OCI-LY1 (cell line): ENCODE measurements at regions not wholly inside any gene's neighbourhood (a gene's known extent, or its start where the extent isn't known, plus 50 kb on each side); places are given as distances from the start of the nearest gene placed in this dataset.

Experiments used
- H2AFZ ChIP-seq: fragments of 200-600 bp; sonication (generic), shearing (Covaris generic); 2 replicates; pipeline ENCODE4 v1.6.0; 2014; ENCODE audit warnings: antibody characterized with exemption, mild to moderate bottlenecking, low read length
- H3F3A ChIP-seq: fragments of 200-600 bp; sonication (generic), shearing (Covaris generic); 2 replicates; pipeline ENCODE4 v1.6.0; 2014; ENCODE audit warnings: mild to moderate bottlenecking, antibody characterized with exemption, low read length, moderate library complexity; ENCODE audit not compliant: insufficient read depth
- H3K27ac ChIP-seq: fragments of 200-600 bp; sonication (generic); 2 replicates; pipeline ENCODE4 v1.5.1; 2014; ENCODE audit warnings: low read length, mixed run types, mild to moderate bottlenecking, low read depth; ENCODE audit not compliant: poor library complexity, severe bottlenecking
- H3K27me3 ChIP-seq: fragments of 200-600 bp; sonication (generic); 2 replicates; pipeline ENCODE4 v1.6.0; 2014; ENCODE audit warnings: antibody characterized with exemption, mild to moderate bottlenecking, low read length, moderate library complexity; ENCODE audit not compliant: insufficient read depth
- H3K36me3 ChIP-seq: fragments of 200-600 bp; sonication (generic); 2 replicates; pipeline ENCODE4 v1.6.1; 2014; ENCODE audit warnings: mild to moderate bottlenecking, antibody characterized with exemption, low read length, moderate library complexity, mixed read lengths; ENCODE audit not compliant: insufficient read depth
- H3K4me1 ChIP-seq: fragments of 200-600 bp; sonication (generic); 2 replicates; pipeline ENCODE4 v1.5.1; 2014; ENCODE audit warnings: mild to moderate bottlenecking, low read length, moderate library complexity; ENCODE audit not compliant: insufficient read depth, severe bottlenecking
- H3K4me2 ChIP-seq: fragments of 200-600 bp; sonication (generic), shearing (Covaris generic); 2 replicates; pipeline ENCODE4 v1.6.1; 2014; ENCODE audit warnings: low read length
- H3K4me3 ChIP-seq: fragments of 200-600 bp; sonication (generic); 2 replicates; pipeline ENCODE4 v1.5.1; 2014; ENCODE audit warnings: low read length, low read depth, mild to moderate bottlenecking, mixed read lengths; ENCODE audit not compliant: poor library complexity, severe bottlenecking
- H3K79me2 ChIP-seq: fragments of 200-600 bp; shearing (Covaris generic); 2 replicates; pipeline ENCODE4 v1.6.1; 2016; ENCODE audit warnings: mixed run types, low read length, mixed read lengths; ENCODE audit not compliant: insufficient read depth
- H3K9ac ChIP-seq: fragments of 200-600 bp; sonication (generic), shearing (Covaris generic); 2 replicates; pipeline ENCODE4 v1.6.1; 2014; ENCODE audit warnings: mild to moderate bottlenecking, low read length, mixed read lengths
- H3K9me2 ChIP-seq: fragments of 200-600 bp; sonication (generic), shearing (Covaris generic); 2 replicates; pipeline ENCODE4 v1.6.1; 2014; ENCODE audit warnings: low read depth, mild to moderate bottlenecking, low read length, mixed read lengths
- H3K9me3 ChIP-seq: fragments of 200-600 bp; shearing (Covaris generic); 2 replicates; pipeline ENCODE4 v1.6.1; 2014; ENCODE audit warnings: low read length, mixed read lengths
- H4K20me1 ChIP-seq: fragments of 200-600 bp; sonication (generic), shearing (Covaris generic); 2 replicates; pipeline ENCODE4 v1.6.0; 2016; ENCODE audit warnings: mild to moderate bottlenecking, low read length; ENCODE audit not compliant: insufficient read depth
- EZH2 ChIP-seq: fragments of 200-600 bp; sonication (generic), shearing (Covaris generic); IDR thresholded peaks from 2 replicates; pipeline ENCODE4 v1.8.0; 2017; ENCODE audit warnings: borderline replicate concordance, mixed run types, mild to moderate bottlenecking, antibody characterized with exemption, low read length, moderate library complexity, mixed read lengths
- TF ChIP-seq, protein P1 (sequence below): fragments of 200-600 bp; sonication (generic), shearing (Covaris generic); IDR thresholded peaks from 2 replicates; pipeline ENCODE4 v1.5.1; 2017; ENCODE audit warnings: mild to moderate bottlenecking, antibody characterized with exemption, low read length, moderate library complexity, mixed read lengths

DNA sequence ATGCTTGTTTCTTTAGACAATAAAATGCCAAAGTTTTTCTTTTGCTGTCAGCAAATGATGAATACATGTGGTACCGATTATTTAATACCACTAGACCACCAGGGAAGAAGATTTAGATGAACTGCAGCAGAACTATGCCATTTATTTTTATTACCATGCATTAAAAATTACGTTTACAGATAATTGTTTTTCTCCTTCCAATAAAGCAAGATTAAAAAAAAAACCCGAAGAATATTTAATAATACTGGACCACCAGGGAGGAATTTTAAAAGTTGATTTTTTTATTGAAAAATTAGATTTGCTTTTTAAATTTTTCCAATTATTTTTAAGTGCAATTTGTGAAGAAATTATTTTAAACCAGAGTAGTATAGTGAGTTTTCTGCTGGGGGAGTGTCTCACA lies 170.3 kb upstream of the HNRNPA3 start:
- Histone ChIP-seq H3K36me3 (no peaks in the 10 kb centered on the region), H3K79me2 (no peaks in the 10 kb centered on the region), H3K9ac (no peak overlapping the region), H3K27ac (no peak overlapping the region), H4K20me1 (no peaks in the 10 kb centered on the region), H2AFZ (no peak overlapping the region), H3K4me1 (no peaks in the 10 kb centered on the region), H3K27me3 (no peaks in the 10 kb centered on the region), H3K9me3 (no peaks in the 10 kb centered on the region), H3K4me3 (no peak overlapping the region), H3K4me2 (no peak overlapping the region), H3K9me2 (no peaks in the 10 kb centered on the region), H3F3A (no peaks in the 10 kb centered on the region)
- TF ChIP-seq, protein P1, sequence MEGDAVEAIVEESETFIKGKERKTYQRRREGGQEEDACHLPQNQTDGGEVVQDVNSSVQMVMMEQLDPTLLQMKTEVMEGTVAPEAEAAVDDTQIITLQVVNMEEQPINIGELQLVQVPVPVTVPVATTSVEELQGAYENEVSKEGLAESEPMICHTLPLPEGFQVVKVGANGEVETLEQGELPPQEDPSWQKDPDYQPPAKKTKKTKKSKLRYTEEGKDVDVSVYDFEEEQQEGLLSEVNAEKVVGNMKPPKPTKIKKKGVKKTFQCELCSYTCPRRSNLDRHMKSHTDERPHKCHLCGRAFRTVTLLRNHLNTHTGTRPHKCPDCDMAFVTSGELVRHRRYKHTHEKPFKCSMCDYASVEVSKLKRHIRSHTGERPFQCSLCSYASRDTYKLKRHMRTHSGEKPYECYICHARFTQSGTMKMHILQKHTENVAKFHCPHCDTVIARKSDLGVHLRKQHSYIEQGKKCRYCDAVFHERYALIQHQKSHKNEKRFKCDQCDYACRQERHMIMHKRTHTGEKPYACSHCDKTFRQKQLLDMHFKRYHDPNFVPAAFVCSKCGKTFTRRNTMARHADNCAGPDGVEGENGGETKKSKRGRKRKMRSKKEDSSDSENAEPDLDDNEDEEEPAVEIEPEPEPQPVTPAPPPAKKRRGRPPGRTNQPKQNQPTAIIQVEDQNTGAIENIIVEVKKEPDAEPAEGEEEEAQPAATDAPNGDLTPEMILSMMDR: no peak
- no peak for TF ChIP-seq EZH2

DNA sequence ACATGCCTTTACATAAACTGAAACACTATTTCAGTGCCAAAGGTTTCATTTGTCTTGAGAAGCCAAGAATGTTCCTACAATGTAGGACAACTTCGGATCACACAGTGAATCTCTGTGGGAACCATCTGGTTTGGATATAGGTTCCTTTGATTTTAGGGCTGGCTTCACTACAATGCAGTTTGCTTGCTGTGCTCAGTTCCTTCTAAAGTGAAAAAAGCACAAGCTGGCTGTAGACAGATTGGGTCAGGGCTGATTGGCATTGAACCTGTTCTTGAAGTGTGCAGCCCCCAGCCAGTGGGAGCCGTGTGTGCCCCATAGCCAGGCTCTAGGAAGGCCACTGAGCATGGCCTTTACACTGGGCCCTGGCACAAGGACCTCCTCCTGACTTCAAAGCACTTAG lies 167.9 kb upstream of the HNRNPA3 start:
- TF ChIP-seq, protein P1: no peak
- TF ChIP-seq EZH2: no peak
- no peaks in the 10 kb centered on the region for H3F3A ChIP-seq

DNA sequence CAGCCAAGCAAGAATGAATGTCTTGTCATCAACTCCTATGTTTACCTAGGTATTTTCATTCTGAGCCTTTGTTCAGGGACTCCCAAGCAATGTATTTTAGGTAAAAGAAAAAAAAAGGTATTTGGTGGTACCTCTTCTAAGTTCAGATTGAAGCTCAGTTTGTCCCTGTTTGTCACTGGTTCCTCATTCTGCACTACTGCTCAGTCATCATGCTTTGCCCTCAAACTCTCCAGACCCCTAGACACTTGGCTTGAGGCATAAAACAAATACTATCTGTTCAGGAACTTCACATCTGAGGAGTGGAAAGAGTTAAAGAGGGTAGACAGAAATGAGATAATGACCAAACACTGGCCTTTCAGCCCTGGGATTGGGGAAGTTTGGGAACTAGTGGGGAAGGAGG lies 163.6 kb upstream of the HNRNPA3 start:
- H3K36me3 ChIP-seq: no peaks in the 10 kb centered on the region
- H2AFZ ChIP-seq: no peak overlapping the region
- no peaks in the 10 kb centered on the region for H3K79me2 ChIP-seq
- H3K27ac ChIP-seq: no peak overlapping the region
- no peak overlapping the region for H3K4me2 ChIP-seq
- H3K27me3 ChIP-seq: no peaks in the 10 kb centered on the region
- no peaks in the 10 kb centered on the region for H3K9me3 ChIP-seq
- H3K9me2 ChIP-seq: no peaks in the 10 kb centered on the region
- H3K4me3 ChIP-seq: no peak overlapping the region
- H3F3A ChIP-seq: no peaks in the 10 kb centered on the region
- TF ChIP-seq EZH2: no peak
- TF ChIP-seq, protein P1: no peak
- H3K4me1 ChIP-seq: no peaks in the 10 kb centered on the region
- no peaks in the 10 kb centered on the region for H4K20me1 ChIP-seq
- no peak overlapping the region for H3K9ac ChIP-seq

More for the DNA sequence above, 167.9 kb upstream of the HNRNPA3 start:
- Histone ChIP-seq H3K4me3 (no peak overlapping the region), H3K9me2 (no peaks in the 10 kb centered on the region), H3K36me3 (no peaks in the 10 kb centered on the region), H2AFZ (no peak overlapping the region), H3K4me2 (no peak overlapping the region), H4K20me1 (no peaks in the 10 kb centered on the region), H3K9ac (no peak overlapping the region), H3K79me2 (no peaks in the 10 kb centered on the region), H3K9me3 (no peaks in the 10 kb centered on the region), H3K4me1 (no peaks in the 10 kb centered on the region), H3K27ac (no peak overlapping the region), H3K27me3 (no peaks in the 10 kb centered on the region)
